ENCODE measurements at regions not wholly inside any gene's neighbourhood (a gene's known extent, or its start where the extent isn't known, plus 50 kb on each side); places are given as distances from the start of the nearest gene placed in this dataset.

- peak; percentile 20 for DNase-seq (ENCODE audit: low spot score)
These were observed 134.6 kb upstream of the MGMT start for GRCh38 chr10:129332476-129332875.

GRCh38 chr10:129333706-129334105 is 133.3 kb upstream of the MGMT start:
- no peak for DNase-seq (ENCODE audit: low spot score)

- DNase-seq (ENCODE audit: low spot score) = no peak
These were observed 132.8 kb upstream of the MGMT start for GRCh38 chr10:129334266-129334665.

DNA sequence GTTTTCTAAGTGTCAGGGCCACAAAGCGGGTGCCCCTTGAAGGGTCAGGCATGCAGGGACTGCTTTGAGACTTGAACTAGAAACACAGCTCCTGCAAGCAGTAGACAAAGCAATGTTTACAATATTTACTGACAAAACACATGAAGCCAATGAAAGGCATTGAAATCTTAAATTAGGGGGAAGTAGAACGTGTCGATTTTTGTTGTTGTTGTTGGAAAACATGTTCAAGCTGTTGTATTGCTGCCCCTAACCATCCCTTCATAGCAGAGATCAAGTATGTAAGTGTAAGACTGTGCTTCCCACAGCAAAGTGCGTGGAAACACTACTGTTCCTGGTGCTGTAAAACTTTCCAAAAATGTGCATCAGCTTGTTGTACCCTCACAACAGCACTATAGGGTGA is 131.6 kb upstream of the MGMT start:
- DNase-seq (ENCODE audit: low spot score) = no peak

- DNase-seq (ENCODE audit: low spot score) = no peak
These were observed 131.1 kb upstream of the MGMT start for GRCh38 chr10:129335942-129336341.

- DNase-seq (ENCODE audit: low spot score) = no peak
These were observed 127.8 kb upstream of the MGMT start for GRCh38 chr10:129339191-129339590.

DNA sequence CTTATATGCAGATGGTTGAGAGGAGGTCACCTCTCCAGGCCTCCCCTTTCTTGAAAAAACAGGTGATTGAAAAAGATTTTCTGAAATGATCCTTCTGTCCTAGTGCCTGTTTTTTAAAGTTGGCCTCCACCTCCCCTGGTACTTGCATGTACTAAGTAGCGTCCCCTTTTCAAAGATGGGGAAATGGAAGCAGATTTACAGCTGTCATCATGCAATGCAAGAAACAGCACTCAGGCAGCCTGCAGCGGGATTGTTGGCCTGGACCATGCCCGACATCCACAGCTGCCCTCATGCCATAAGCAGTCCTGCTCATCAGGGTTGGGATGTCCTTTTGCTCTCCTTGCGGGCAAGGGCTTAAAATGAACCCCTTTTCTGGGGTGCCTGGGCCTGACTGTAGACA is 127.2 kb upstream of the MGMT start:
- DNase-seq (ENCODE audit: low spot score) = no peak

DNA sequence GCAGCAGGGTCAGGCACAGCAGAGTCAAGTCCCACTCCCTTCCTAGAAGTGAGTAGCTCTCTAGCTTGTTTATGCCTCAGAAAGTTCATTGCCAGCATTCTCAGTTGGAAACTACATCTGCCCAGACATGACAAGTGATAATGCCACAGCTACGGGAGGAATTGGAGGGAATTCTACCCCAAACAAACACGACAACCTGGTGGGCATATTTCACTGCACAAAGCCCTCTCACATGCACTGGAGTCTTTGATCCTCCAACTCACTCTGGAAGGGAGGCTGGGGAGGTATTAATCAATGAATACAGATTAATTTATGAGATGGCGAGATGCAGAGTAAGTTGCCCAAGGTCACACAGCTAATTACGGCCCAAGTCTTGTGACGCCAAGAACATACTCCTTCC is 126.0 kb upstream of the MGMT start:
- no peak for DNase-seq (ENCODE audit: low spot score)

- DNase-seq (ENCODE audit: low spot score) = no peak
These were observed 124.7 kb upstream of the MGMT start for GRCh38 chr10:129342385-129342784.

DNA sequence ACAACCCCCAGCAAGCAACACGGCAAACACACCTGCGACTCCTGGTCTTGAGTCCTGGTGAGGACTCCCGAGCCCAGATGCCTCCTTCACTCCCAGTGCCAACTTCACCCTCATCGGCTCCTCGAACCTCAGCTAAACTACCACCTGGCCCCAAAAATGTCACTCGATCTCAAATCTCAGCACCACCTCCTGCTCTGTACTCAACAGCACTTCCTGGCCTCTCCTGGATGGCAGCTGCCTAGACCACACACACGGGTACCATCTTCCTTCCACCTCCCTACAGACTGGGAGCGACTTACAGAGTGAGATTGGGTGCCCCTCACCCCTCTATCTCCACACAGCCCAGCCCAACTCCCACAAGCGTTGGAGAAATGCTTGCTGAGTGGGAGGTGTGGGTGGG is 123.9 kb upstream of the MGMT start:
- no peak for DNase-seq (ENCODE audit: low spot score)

- no peak for DNase-seq (ENCODE audit: low spot score)
These were observed 122.9 kb upstream of the MGMT start for GRCh38 chr10:129344103-129344502.

- DNase-seq (ENCODE audit: low spot score) = no peak
These were observed 122.2 kb upstream of the MGMT start for GRCh38 chr10:129344731-129345355.

DNA sequence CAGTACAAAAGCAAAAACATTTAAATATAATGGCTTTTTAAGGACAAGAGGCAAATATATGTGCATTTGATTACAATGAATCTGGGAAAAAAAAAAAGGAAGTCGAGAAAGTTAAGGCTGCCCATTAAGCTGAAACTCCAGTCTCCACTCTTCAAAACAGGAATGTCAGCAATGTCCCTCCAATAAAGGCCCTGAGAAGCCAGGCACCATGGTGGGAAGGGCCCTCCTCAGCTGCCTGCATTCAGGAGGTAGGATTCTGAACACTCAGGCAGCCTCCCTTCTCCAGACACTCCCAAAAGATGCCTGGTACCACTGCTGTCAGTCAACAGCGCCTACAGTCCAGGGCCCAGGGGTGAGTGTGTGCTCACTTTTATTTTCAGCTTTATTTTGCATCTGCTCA is 121.3 kb upstream of the MGMT start:
- DNase-seq (ENCODE audit: low spot score) = no peak

GRCh38 chr10:129350690-129351089 is 116.4 kb upstream of the MGMT start:
- no peak for DNase-seq (ENCODE audit: low spot score)

DNA sequence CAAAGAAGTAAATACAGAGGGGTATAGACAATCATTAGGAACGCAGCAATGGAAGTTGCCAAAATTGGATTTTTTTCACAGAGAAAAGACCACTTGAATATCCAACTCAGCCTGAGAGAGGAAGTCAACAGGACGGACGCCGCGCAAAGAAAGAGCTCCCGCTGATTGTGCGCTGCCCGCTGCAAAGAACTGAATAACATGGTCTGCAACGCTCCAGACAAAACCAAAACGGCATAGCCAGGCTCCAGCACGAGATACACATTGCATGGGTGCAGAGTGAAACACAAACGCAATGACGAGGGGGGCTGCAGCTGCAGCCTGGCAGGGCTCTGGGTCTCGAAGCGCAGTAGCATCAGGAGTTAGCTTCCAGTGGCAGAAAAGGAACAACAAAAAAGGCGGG is 113.9 kb upstream of the MGMT start:
- DNase-seq (ENCODE audit: low spot score) = no peak

DNA sequence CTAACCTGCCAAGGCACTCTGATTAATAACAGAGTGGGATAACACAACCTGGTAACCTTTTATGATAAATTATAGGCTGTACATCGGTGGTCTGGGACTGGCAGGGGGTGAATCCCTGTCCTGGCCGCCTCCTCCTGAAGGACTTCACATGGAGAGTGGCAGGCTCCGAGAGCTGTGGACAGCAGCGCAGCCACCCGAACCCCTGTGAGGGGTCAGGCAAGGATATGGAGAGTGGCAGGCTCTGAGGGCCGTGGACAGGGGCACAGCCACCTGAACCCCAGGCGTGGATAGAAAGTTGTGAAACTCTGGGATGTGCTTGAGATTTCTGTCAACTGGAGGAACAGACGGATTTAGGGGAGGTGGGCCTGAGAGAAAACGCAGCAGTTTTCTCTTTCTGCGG is 107.0 kb upstream of the MGMT start:
- DNase-seq (ENCODE audit: low spot score) = no peak

DNA sequence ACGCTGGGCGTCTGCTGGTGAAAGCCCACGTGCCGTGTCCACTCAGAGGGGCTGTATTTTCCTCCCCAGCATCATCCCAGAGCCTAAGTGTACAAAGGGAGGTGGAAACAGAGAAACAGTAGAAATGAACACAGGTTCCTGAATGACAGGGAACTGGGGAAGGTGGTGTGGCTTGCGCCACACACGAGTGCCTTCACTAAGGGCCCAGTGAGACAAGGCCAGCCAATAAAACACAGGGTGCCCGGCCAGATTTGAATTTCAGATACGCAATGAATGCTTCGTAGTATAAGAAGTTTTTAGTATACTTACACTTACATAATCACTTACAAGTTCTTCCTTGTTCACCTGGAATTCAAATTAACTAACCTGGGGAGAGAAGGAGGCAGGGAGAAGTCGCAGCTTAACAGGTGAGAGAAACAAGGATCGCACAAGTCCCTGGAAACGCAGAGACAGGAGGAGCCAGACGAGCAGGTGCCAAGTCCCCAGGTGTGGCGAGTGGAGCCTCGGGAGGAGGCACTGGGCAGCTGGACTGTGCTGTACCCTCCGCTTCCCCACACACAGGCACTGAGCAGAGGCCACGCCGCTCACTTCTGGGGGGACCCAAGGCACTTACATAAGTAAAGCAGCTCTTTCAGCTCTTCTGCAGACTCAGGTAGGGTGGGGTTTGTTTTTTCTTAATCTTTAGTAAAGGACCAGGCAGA is 105.2 kb upstream of the MGMT start:
- DNase-seq (ENCODE audit: low spot score) = no peak

DNA sequence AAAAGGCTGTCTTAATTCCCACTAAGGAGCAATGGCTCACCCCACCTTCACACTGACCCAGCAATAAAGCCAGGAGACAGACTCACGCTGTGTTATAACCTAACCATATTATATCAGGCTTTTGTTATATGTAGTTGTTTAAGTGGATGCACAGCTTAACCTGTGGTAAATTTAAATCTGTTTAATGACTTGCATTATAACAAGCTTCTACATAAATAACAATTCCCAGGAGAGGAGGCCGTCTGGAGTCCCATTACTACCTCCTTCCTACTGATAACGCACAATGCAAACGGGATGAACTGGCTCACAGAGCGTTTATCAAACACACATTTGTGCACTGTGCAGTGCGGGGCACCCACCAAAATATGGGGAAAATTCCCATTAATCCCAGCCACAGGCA is 102.1 kb upstream of the MGMT start:
- DNase-seq (ENCODE audit: low spot score) = no peak

DNA sequence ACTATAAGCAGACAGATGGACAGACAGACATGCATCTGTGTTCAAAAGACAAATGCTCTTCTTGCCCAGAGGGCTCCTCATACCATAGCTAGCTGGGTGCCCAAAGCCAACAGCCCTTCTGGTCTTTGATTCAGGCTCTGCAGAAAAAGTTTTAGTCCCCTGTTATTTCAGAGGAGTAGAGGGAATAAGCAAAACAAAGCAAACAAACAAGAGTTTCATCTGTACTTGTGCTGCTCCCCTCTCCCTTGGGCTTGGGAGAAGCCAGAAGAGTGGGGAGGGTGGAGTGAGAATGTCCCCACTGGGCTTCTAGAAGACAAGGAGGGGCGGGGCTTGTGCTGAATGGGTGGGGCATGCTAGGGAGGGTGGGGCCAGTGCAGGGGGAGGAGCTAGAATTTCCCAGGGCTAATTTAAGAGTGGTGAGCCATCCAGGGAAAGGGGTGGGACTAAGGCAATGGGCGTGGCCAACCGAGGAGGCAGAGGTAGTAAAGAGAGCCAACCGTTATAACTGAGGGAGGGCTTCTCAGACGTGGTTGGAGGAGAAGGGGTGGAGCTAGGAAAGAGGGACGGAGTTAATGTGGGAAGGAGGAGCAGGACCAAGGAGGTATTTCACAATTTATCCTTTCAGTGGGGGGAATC is 101.2 kb upstream of the MGMT start:
- no peak for DNase-seq (ENCODE audit: low spot score)

GRCh38 chr10:129366450-129366849 is 100.6 kb upstream of the MGMT start:
- DNase-seq (ENCODE audit: low spot score) = no peak

DNA sequence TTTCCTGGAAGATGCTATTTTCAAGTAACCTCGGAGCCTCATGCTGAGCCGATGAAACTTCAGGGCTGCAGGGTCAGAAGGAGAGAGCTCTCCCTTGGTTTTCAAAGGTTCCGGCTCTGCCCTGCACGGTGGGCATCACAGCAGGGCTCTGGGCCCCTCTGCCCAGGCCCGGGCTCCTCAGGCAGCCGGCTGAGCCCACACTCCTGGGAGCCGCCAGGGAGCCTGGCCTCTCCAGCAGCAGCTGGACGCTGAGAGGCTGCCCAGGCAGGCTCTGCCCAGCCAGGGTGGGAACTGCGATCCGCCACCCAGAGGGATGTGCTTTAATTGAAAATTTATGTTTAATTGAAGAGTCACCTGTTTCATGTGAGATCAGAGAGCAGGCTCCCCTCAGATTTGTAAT is 97.5 kb upstream of the MGMT start:
- DNase-seq (ENCODE audit: low spot score) = no peak

DNA sequence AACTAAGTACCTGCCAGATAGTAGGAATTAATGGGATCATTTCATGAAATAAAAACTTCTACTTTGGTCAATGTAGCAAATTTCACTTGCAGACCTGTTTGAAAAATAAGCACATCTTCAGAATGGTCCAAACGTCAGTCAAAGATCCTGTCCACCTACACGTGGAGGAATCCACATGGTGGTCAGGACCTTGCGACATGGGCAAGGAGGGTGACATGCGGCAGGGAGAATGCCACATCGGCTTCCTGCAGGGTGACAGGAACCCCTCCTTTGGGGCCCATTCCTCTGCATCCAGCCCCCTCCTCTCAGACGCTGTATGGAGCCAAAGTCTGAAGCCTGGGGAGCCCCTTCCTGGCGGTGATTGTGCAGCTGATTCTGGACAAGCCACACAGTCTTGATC is 95.5 kb upstream of the MGMT start:
- DNase-seq (ENCODE audit: low spot score) = no peak

DNA sequence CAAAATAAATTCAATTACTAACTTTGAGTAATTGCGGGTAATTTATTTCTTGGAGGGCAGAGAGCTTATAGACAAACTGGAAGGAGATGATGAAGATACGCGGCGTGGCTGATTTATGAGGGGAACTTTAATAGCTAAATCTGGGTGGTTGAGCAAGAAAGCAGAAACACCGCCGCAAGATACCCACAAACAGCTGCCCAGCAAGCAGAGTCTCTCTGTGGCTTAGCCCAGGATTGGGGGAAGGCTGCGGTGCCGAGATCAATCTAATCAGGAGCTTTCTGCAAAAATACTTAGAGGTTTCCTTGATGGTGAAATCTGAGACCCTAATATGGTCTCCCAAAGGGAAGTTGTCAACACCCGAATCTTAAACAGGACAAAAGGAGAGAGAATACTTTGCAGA is 94.9 kb upstream of the MGMT start:
- DNase-seq (ENCODE audit: low spot score) = no peak

- no peak for DNase-seq (ENCODE audit: low spot score)
These were observed 93.8 kb upstream of the MGMT start for GRCh38 chr10:129373231-129373630.

All from cerebellar cortex (tissue), 1 donor.